ENCODE measurements at regions not wholly inside any gene's neighbourhood (a gene's known extent, or its start where the extent isn't known, plus 50 kb on each side); places are given as distances from the start of the nearest gene placed in this dataset.

DNA sequence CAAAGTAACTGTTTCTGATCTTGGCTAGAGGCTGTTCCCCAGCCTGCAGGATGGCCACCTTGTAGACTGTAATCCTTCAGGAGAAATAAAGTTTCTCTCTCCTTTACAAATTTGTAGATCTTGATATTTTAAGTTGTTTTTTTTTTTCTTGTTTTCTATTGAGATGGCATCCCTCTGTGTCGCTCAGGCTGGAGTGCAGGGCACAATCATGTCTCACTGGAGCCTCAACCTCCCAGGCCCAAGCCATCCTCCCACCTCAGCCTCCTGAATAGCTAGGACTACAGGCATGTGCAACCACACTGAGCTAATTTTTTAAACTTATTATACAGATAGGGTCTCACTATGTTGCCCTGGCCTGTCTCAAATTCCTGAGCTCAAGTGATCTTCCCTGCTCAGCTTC is 389.8 kb upstream of the LRRC4C start:
- H3K9me3 ChIP-seq (ENCODE audit: insufficient read depth, low read length): no peaks in the 10 kb centered on the region
- TF ChIP-seq EZH2phosphoT487 (IDR thresholded peaks at IDR 0.05; ENCODE audit: low read depth) (no peak), CTCF (IDR thresholded peaks at IDR 0.05; ENCODE audit: low read depth, low read length) (no peak)
- H3K4me2 ChIP-seq (ENCODE audit: low read length): no peak overlapping the region
- no peaks in the 10 kb centered on the region for H3K27me3 ChIP-seq (ENCODE audit: low read depth, low read length)
- H3K4me3 ChIP-seq (ENCODE audit: low read length): no peak overlapping the region
- H3K9ac ChIP-seq (ENCODE audit: low read length): no peak overlapping the region
- H3K4me1 ChIP-seq (ENCODE audit: low read length): no peaks in the 10 kb centered on the region
- H3K27ac ChIP-seq (ENCODE audit: low read length): no peak overlapping the region
- H3K79me2 ChIP-seq (ENCODE audit: low read length): no peaks in the 10 kb centered on the region
- no peaks in the 10 kb centered on the region for H3K36me3 ChIP-seq (replicated peaks; ENCODE audit: low read depth, low read length)
- no peaks in the 10 kb centered on the region for H4K20me1 ChIP-seq (ENCODE audit: insufficient read depth, low read length)
- H2AFZ ChIP-seq (ENCODE audit: low read depth, low read length): no peak overlapping the region

- TF ChIP-seq EZH2phosphoT487 (IDR thresholded peaks at IDR 0.05; ENCODE audit: low read depth) (no peak), CTCF (IDR thresholded peaks at IDR 0.05; ENCODE audit: low read depth, low read length) (no peak)
- H3K79me2 ChIP-seq (ENCODE audit: low read length): no peaks in the 10 kb centered on the region
- no peak overlapping the region for H3K4me3 ChIP-seq (ENCODE audit: low read length)
- H3K9ac ChIP-seq (ENCODE audit: low read length): no peak overlapping the region
- H3K27ac ChIP-seq (ENCODE audit: low read length): no peak overlapping the region
- no peak overlapping the region for H3K4me2 ChIP-seq (ENCODE audit: low read length)
- no peaks in the 10 kb centered on the region for H3K9me3 ChIP-seq (ENCODE audit: insufficient read depth, low read length)
- no peaks in the 10 kb centered on the region for H3K36me3 ChIP-seq (replicated peaks; ENCODE audit: low read depth, low read length)
- no peaks in the 10 kb centered on the region for H4K20me1 ChIP-seq (ENCODE audit: insufficient read depth, low read length)
- no peak overlapping the region for H2AFZ ChIP-seq (ENCODE audit: low read depth, low read length)
- H3K4me1 ChIP-seq (ENCODE audit: low read length): no peaks in the 10 kb centered on the region
- no peaks in the 10 kb centered on the region for H3K27me3 ChIP-seq (ENCODE audit: low read depth, low read length)
Measured at GRCh38 chr11:41851743-41852142, 392.3 kb upstream of the LRRC4C start.

DNA sequence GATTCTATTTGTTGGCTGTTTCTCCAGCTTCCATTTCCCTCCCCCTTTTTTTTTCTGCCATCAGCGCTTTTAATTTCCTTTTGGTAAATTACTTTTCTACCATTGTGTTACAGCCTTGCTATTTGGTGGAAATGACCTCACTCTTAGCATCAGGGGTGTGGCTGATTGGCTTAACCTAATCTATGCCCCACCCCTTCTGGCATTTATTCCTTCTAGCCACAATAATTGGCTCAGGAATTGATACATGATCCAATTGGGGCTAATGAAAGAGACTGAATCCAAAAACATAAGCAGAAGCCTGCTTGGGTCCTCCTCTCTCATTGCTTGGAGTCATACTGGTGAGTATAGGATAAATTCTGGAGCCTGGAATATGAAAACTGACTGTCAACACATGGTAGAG is 402.4 kb upstream of the LRRC4C start:
- Histone ChIP-seq H3K27me3 (ENCODE audit: low read depth, low read length) (no peaks in the 10 kb centered on the region), H2AFZ (ENCODE audit: low read depth, low read length) (no peak overlapping the region), H3K9ac (ENCODE audit: low read length) (no peak overlapping the region), H3K4me1 (ENCODE audit: low read length) (peaks cover 4% of the 10 kb centered on the region; the same call in 1 of the 2 replicates), H3K79me2 (ENCODE audit: low read length) (no peaks in the 10 kb centered on the region), H3K9me3 (ENCODE audit: insufficient read depth, low read length) (no peaks in the 10 kb centered on the region), H3K27ac (ENCODE audit: low read length) (no peak overlapping the region), H3K36me3 (replicated peaks; ENCODE audit: low read depth, low read length) (no peaks in the 10 kb centered on the region), H4K20me1 (ENCODE audit: insufficient read depth, low read length) (no peaks in the 10 kb centered on the region), H3K4me2 (ENCODE audit: low read length) (no peak overlapping the region), H3K4me3 (ENCODE audit: low read length) (no peak overlapping the region)
- TF ChIP-seq CTCF (IDR thresholded peaks at IDR 0.05; ENCODE audit: low read depth, low read length) (no peak), EZH2phosphoT487 (IDR thresholded peaks at IDR 0.05; ENCODE audit: low read depth) (no peak)

DNA sequence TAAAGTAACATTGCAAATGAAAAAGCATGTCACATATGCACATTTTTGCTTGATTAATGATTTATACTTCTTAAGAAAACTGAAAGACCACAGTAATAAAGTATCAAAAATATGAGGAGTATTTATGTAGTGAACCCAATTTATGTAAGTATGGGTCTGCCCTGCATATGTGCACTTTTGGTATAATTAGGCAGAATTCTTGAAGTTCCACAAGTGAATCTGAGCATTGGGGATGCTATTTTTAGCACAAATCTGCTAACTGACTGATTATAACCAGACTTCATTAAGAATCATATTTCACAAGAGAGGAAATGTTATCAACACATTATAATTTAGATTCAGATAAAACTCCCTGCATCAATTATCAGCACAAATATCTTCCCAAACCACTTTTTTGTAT is 407.1 kb upstream of the LRRC4C start:
- Histone ChIP-seq H3K36me3 (replicated peaks; ENCODE audit: low read depth, low read length) (no peaks in the 10 kb centered on the region), H3K4me3 (ENCODE audit: low read length) (no peak overlapping the region), H3K79me2 (ENCODE audit: low read length) (no peaks in the 10 kb centered on the region), H3K4me2 (ENCODE audit: low read length) (no peak overlapping the region), H3K9ac (ENCODE audit: low read length) (no peak overlapping the region), H4K20me1 (ENCODE audit: insufficient read depth, low read length) (no peaks in the 10 kb centered on the region), H3K9me3 (ENCODE audit: insufficient read depth, low read length) (no peaks in the 10 kb centered on the region), H2AFZ (ENCODE audit: low read depth, low read length) (no peak overlapping the region), H3K4me1 (ENCODE audit: low read length) (no peaks in the 10 kb centered on the region), H3K27ac (ENCODE audit: low read length) (no peak overlapping the region), H3K27me3 (ENCODE audit: low read depth, low read length) (no peaks in the 10 kb centered on the region)
- TF ChIP-seq CTCF (IDR thresholded peaks at IDR 0.05; ENCODE audit: low read depth, low read length): no peak
- TF ChIP-seq EZH2phosphoT487 (IDR thresholded peaks at IDR 0.05; ENCODE audit: low read depth): no peak

Data from OCI-LY3 (cell line).